ENCODE measurements at regions not wholly inside any gene's neighbourhood (a gene's known extent, or its start where the extent isn't known, plus 50 kb on each side); places are given as distances from the start of the nearest gene placed in this dataset.
"Not testable (repeated sequence)": the region's sequence is repeated elsewhere in the genome, so short reads cannot be mapped to it uniquely, and the experiment has no call there.

DNA sequence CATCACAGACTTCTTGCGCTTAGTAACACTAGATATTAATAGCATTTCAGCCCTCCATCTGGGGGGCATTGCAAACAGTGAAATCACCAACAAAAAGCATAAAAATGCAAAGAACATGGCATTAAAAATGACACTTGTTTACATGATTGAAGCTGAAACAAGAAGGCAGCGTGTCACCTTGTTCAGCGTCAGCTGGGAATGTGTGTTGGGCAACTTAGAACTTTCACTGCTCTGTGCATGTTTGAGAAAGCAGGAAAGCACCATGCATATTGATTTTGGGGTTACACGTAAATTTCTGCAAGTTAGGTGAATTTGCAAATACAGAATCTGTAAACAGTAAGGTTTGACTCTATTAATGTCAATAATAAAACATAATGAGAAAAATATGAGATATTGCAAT, 162.9 kb downstream of the SOX4 start:
- no peak overlapping the region for H3K4me3 Mint-ChIP-seq
- no peaks in the 10 kb centered on the region for H3K4me1 Mint-ChIP-seq (ENCODE audit: low read depth in 2 of 2)
- no peaks in the 10 kb centered on the region for H3K36me3 Mint-ChIP-seq
- ATAC-seq = no peak
- no peaks in the 10 kb centered on the region for H3K9me3 Mint-ChIP-seq
- peaks cover 4 to 5% of the 10 kb centered on the region in 2 donors for H3K27me3 Mint-ChIP-seq
- no peak for DNase-seq (ENCODE audit: low spot score)
- H3K27ac Mint-ChIP-seq = no peak overlapping the region

- H3K9me3 Mint-ChIP-seq; H3K4me3 Mint-ChIP-seq; H3K27ac Mint-ChIP-seq; DNase-seq (ENCODE audit: low spot score); ATAC-seq; H3K27me3 Mint-ChIP-seq; H3K4me1 Mint-ChIP-seq (ENCODE audit: low read depth in 2 of 2); H3K36me3 Mint-ChIP-seq: not testable (repeated sequence)
Measured at GRCh38 chr6:21757392-21757791, 163.8 kb downstream of the SOX4 start.

GRCh38 chr6:21759721-21760120, 166.2 kb downstream of the SOX4 start:
- Mint-ChIP-seq H3K4me3 (no peak overlapping the region), H3K36me3 (no peaks in the 10 kb centered on the region), H3K4me1 (ENCODE audit: low read depth in 2 of 2) (no peaks in the 10 kb centered on the region), H3K27me3 (no peaks in the 10 kb centered on the region), H3K27ac (no peak overlapping the region), H3K9me3 (no peaks in the 10 kb centered on the region)
- ATAC-seq = no peak
- DNase-seq (ENCODE audit: low spot score) = no peak

GRCh38 chr6:21761053-21761730, 167.6 kb downstream of the SOX4 start:
- not testable (repeated sequence) for H3K27ac Mint-ChIP-seq; H3K27me3 Mint-ChIP-seq; H3K36me3 Mint-ChIP-seq; H3K9me3 Mint-ChIP-seq; ATAC-seq; H3K4me3 Mint-ChIP-seq; H3K4me1 Mint-ChIP-seq (ENCODE audit: low read depth in 2 of 2); DNase-seq (ENCODE audit: low spot score)

DNA sequence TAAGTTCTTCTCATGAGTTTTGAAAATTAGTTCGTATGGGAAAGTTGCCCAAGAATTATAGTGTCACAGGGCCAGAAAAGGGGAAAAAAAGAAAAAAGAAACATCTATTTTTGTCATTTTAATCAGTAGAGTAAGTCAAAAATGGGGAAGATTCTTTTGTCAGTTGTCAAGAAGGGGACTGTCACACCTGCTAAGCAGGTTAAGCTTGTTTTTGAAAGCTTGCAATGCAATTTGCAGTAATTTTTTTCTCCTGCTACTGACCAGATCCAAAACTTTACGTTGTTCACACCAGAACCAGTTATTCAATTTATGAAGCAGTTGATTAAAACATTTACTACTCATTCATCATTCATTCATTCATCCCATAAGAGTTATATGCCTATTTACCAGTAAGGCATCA, 171.4 kb downstream of the SOX4 start:
- no peak for ATAC-seq
- Mint-ChIP-seq H3K9me3 (no peaks in the 10 kb centered on the region), H3K27ac (no peak overlapping the region), H3K27me3 (peaks cover 0 to 8% of the 10 kb centered on the region in 2 donors), H3K4me1 (ENCODE audit: low read depth in 2 of 2) (no peaks in the 10 kb centered on the region), H3K36me3 (no peaks in the 10 kb centered on the region), H3K4me3 (no peak overlapping the region)
- DNase-seq (ENCODE audit: low spot score) = no peak

GRCh38 chr6:21767891-21768648, 174.5 kb downstream of the SOX4 start:
- Mint-ChIP-seq H3K27ac (no peak overlapping the region), H3K4me1 (ENCODE audit: low read depth in 2 of 2) (no peaks in the 10 kb centered on the region), H3K27me3 (peaks cover 0 to 8% of the 10 kb centered on the region in 2 donors), H3K4me3 (no peak overlapping the region), H3K9me3 (no peaks in the 10 kb centered on the region), H3K36me3 (no peaks in the 10 kb centered on the region)
- DNase-seq (ENCODE audit: low spot score) = no peak
- no peak for ATAC-seq

DNA sequence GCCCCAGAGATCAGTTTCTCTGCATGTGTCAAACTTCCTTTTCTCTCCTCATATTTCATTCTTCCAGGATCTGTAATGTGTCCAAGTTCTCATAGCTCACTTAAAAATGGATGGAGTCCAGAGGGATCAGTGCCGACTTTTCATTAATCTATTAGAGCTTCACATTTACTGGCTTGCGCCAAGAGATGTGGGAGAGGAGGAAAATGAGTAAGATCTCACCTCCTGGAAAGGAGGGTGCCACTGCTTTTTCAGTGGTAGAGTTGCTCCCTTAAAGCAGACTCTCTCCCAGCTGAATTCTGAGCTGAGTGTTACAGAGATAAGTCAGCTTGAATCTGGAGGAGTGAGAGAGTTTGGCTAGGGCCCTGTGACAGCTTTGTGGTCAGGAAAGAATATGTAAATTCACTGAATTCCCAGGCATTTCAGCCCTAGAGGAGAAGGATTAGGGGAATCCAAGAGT, 175.9 kb downstream of the SOX4 start:
- H3K27ac Mint-ChIP-seq = no peak overlapping the region

GRCh38 chr6:21769968-21770367, 176.4 kb downstream of the SOX4 start:
- Mint-ChIP-seq H3K4me3 (no peak overlapping the region), H3K27ac (no peak overlapping the region), H3K9me3 (no peaks in the 10 kb centered on the region), H3K27me3 (peaks cover 0 to 8% of the 10 kb centered on the region in 2 donors), H3K36me3 (no peaks in the 10 kb centered on the region), H3K4me1 (ENCODE audit: low read depth in 2 of 2) (no peaks in the 10 kb centered on the region)
- DNase-seq (ENCODE audit: low spot score) = no peak
- ATAC-seq = no peak

More for the DNA sequence above, 175.9 kb downstream of the SOX4 start:
- Mint-ChIP-seq H3K9me3 (no peaks in the 10 kb centered on the region), H3K36me3 (no peaks in the 10 kb centered on the region), H3K4me1 (ENCODE audit: low read depth in 2 of 2) (no peaks in the 10 kb centered on the region), H3K4me3 (no peak overlapping the region), H3K27me3 (peaks cover 0 to 8% of the 10 kb centered on the region in 2 donors)
- no peak for DNase-seq (ENCODE audit: low spot score)
- ATAC-seq = no peak

DNA sequence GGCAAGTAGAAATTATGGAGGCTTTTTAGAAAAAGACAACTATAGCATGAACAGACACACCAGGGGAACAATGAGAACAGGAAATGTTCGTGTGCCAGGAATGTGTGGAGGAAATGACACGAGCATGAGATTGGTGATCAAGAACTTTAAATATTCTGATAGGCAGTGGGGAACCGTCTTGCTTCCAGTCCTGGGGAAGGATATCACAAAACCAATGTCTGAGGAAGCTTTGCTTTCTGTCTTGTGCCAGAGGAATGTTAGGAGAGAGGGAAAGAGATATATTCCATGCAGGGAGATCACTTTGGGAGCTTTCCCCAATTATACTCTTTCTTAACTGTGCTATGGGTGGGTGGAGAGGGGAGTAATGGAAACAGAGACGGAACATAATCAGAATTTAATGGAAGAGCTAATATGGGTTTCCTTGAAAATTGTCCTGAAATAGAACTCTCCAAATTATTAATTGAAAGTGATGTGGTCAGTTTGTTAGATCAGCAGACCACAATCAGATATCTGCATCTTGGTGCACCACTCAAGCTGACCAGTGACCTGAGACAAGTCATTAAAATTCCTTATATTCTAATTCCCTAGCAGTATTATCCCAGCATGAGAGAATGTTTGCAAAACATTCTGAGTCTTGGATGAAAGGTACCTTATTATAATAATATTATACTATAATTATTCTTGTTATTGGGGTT, 178.2 kb downstream of the SOX4 start:
- no peak overlapping the region for H3K4me3 Mint-ChIP-seq
- DNase-seq (ENCODE audit: low spot score) = no peak
- no peak overlapping the region for H3K27ac Mint-ChIP-seq
- no peak for ATAC-seq
- H3K9me3 Mint-ChIP-seq = no peaks in the 10 kb centered on the region
- H3K36me3 Mint-ChIP-seq = no peaks in the 10 kb centered on the region
- peaks cover 0 to 8% of the 10 kb centered on the region in 2 donors for H3K27me3 Mint-ChIP-seq
- H3K4me1 Mint-ChIP-seq (ENCODE audit: low read depth in 2 of 2) = no peaks in the 10 kb centered on the region

GRCh38 chr6:21772477-21772876, 178.9 kb downstream of the SOX4 start:
- no peaks in the 10 kb centered on the region for H3K9me3 Mint-ChIP-seq
- ATAC-seq (no peak), DNase-seq (ENCODE audit: low spot score) (no peak)
- H3K4me1 Mint-ChIP-seq (ENCODE audit: low read depth in 2 of 2) = no peaks in the 10 kb centered on the region
- no peak overlapping the region for H3K4me3 Mint-ChIP-seq
- no peak overlapping the region for H3K27ac Mint-ChIP-seq
- H3K36me3 Mint-ChIP-seq = no peaks in the 10 kb centered on the region
- peaks cover 0 to 8% of the 10 kb centered on the region in 2 donors for H3K27me3 Mint-ChIP-seq

GRCh38 chr6:21772884-21773575, 179.5 kb downstream of the SOX4 start:
- no peak for DNase-seq (ENCODE audit: low spot score)
- no peak for ATAC-seq
- H3K27me3 Mint-ChIP-seq = peaks cover 0 to 8% of the 10 kb centered on the region in 2 donors
- H3K9me3 Mint-ChIP-seq = no peaks in the 10 kb centered on the region
- no peaks in the 10 kb centered on the region for H3K4me1 Mint-ChIP-seq (ENCODE audit: low read depth in 2 of 2)
- H3K27ac Mint-ChIP-seq = no peak overlapping the region
- H3K4me3 Mint-ChIP-seq = no peak overlapping the region
- no peaks in the 10 kb centered on the region for H3K36me3 Mint-ChIP-seq

- no peak overlapping the region for H3K27ac Mint-ChIP-seq
- DNase-seq (ENCODE audit: low spot score) (no peak), ATAC-seq (no peak)
- no peaks in the 10 kb centered on the region for H3K36me3 Mint-ChIP-seq
- peaks cover 2 to 8% of the 10 kb centered on the region in 2 donors for H3K27me3 Mint-ChIP-seq
- peaks cover 3% of the 10 kb centered on the region for H3K9me3 Mint-ChIP-seq
- H3K4me1 Mint-ChIP-seq (ENCODE audit: low read depth in 2 of 2) = no peaks in the 10 kb centered on the region
- no peak overlapping the region for H3K4me3 Mint-ChIP-seq
Measured at GRCh38 chr6:21773576-21773968, 180.0 kb downstream of the SOX4 start.

- Mint-ChIP-seq H3K36me3 (no peaks in the 10 kb centered on the region), H3K4me1 (ENCODE audit: low read depth in 2 of 2) (no peaks in the 10 kb centered on the region), H3K27ac (no peak overlapping the region), H3K27me3 (peaks cover 0 to 6% of the 10 kb centered on the region in 2 donors), H3K9me3 (peaks cover 6% of the 10 kb centered on the region), H3K4me3 (no peak overlapping the region)
- DNase-seq (ENCODE audit: low spot score) (no peak), ATAC-seq (no peak)
Measured at GRCh38 chr6:21777846-21778245, 184.3 kb downstream of the SOX4 start.

Data from natural killer cell treated with Interleukin-12 subunit alpha and Interleukin-12 subunit beta and Interleukin-15 and Interleukin-18, amount 100 ng/mL, for 72 hours (primary cell).